Nephron progenitor cell (in vitro differentiated cells): ENCODE measurements at regions not wholly inside any gene's neighbourhood (a gene's known extent, or its start where the extent isn't known, plus 50 kb on each side); places are given as distances from the start of the nearest gene placed in this dataset.

Source experiments
- DNase-seq: peaks from one replicate; pipeline ENCODE4 v3.0.0; 2021
- H3K27ac Mint-ChIP-seq: 2 replicates; pipeline ENCODE4 v1.8.0; 2021; ENCODE audit warnings: mild to moderate bottlenecking, moderate library complexity, mixed read lengths
- H3K27me3 Mint-ChIP-seq: 2 replicates; pipeline ENCODE4 v1.8.0; 2021; ENCODE audit warnings: mild to moderate bottlenecking, low read depth, mixed read lengths; ENCODE audit not compliant: poor library complexity
- H3K36me3 Mint-ChIP-seq: 2 replicates; pipeline ENCODE4 v1.8.0; 2021; ENCODE audit warnings: low read depth, mixed read lengths
- H3K4me1 Mint-ChIP-seq: 2 replicates; pipeline ENCODE4 v1.8.0; 2021; ENCODE audit warnings: mixed read lengths
- H3K4me3 Mint-ChIP-seq: 2 replicates; pipeline ENCODE4 v1.8.0; 2021; ENCODE audit warnings: mild to moderate bottlenecking, moderate library complexity, mixed read lengths
- H3K9me3 Mint-ChIP-seq: 2 replicates; pipeline ENCODE4 v1.8.0; 2021; ENCODE audit warnings: mild to moderate bottlenecking, moderate library complexity, mixed read lengths
- CTCF ChIP-seq: fragments of 200-600 bp; sonication (generic); IDR thresholded peaks from 2 replicates; pipeline ENCODE4 v1.5.0; 2021; ENCODE audit warnings: antibody characterized with exemption

- Mint-ChIP-seq H3K27ac (peak overlapping the region; percentile 66), H3K27me3 (peaks cover 4% of the 10 kb centered on the region), H3K4me3 (no peak overlapping the region), H3K4me1 (peaks cover 23% of the 10 kb centered on the region), H3K36me3 (no peaks in the 10 kb centered on the region), H3K9me3 (no peaks in the 10 kb centered on the region)
- no peak for DNase-seq
- TF ChIP-seq CTCF = no peak
Observed at GRCh38 chr4:108540536-108540935, 79.8 kb upstream of the RPL34 start.

- Mint-ChIP-seq H3K27me3 (no peaks in the 10 kb centered on the region), H3K4me1 (peaks cover 57% of the 10 kb centered on the region), H3K27ac (no peak overlapping the region), H3K36me3 (no peaks in the 10 kb centered on the region), H3K9me3 (no peaks in the 10 kb centered on the region), H3K4me3 (no peak overlapping the region)
- no peak for TF ChIP-seq CTCF
- DNase-seq = no peak
Observed at GRCh38 chr4:108536577-108536976, 83.8 kb upstream of the RPL34 start.

GRCh38 chr4:108535757-108536156 is 84.6 kb upstream of the RPL34 start:
- Mint-ChIP-seq H3K36me3 (no peaks in the 10 kb centered on the region), H3K4me1 (peaks cover 63% of the 10 kb centered on the region), H3K27me3 (no peaks in the 10 kb centered on the region), H3K9me3 (no peaks in the 10 kb centered on the region), H3K4me3 (no peak overlapping the region), H3K27ac (peak overlapping the region; percentile 43)
- TF ChIP-seq CTCF = no peak
- DNase-seq = no peak

GRCh38 chr4:108533876-108534275 is 86.5 kb upstream of the RPL34 start:
- Mint-ChIP-seq H3K4me1 (peaks cover 69% of the 10 kb centered on the region), H3K9me3 (no peaks in the 10 kb centered on the region), H3K27ac (peak overlapping the region; percentile 91), H3K27me3 (no peaks in the 10 kb centered on the region), H3K4me3 (peak overlapping the region; percentile 45), H3K36me3 (no peaks in the 10 kb centered on the region)
- TF ChIP-seq CTCF = no peak
- no peak for DNase-seq

GRCh38 chr4:108533245-108533844 is 87.0 kb upstream of the RPL34 start:
- DNase-seq = no peak
- Mint-ChIP-seq H3K4me1 (peaks cover 69% of the 10 kb centered on the region), H3K4me3 (peak overlapping the region; percentile 44), H3K27me3 (no peaks in the 10 kb centered on the region), H3K36me3 (no peaks in the 10 kb centered on the region), H3K27ac (peak overlapping the region; percentile 91), H3K9me3 (no peaks in the 10 kb centered on the region)
- TF ChIP-seq CTCF = no peak

- Mint-ChIP-seq H3K27ac (peak overlapping the region; percentile 91), H3K4me1 (peaks cover 69% of the 10 kb centered on the region), H3K9me3 (no peaks in the 10 kb centered on the region), H3K36me3 (no peaks in the 10 kb centered on the region), H3K4me3 (peak overlapping the region; percentile 44), H3K27me3 (no peaks in the 10 kb centered on the region)
- DNase-seq = no peak
- TF ChIP-seq CTCF = no peak
Observed at GRCh38 chr4:108532738-108533137, 87.6 kb upstream of the RPL34 start.
